ENCODE measurements at regions not wholly inside any gene's neighbourhood (a gene's known extent, or its start where the extent isn't known, plus 50 kb on each side); places are given as distances from the start of the nearest gene placed in this dataset.

DNA sequence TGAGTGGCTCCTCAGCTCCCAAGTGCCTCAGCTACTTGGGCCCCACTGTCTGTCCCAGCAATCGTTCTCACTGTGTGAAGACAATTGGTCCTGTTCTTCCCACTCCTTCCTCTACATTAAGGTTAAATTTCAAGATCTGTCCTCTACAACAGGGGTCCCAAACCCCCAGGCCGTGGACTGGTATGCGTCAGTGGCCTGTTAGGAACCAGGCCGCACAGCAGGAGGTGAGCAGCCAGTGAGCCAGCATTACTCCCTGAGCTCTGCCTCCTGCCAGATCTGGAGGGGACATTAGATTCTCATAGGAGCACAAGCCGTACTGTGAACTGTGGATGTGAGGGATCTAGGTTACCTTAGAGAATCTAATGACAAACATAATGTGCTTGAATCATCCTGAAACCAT is 376.9 kb upstream of the FZD8 start:
- TF ChIP-seq, protein P1, sequence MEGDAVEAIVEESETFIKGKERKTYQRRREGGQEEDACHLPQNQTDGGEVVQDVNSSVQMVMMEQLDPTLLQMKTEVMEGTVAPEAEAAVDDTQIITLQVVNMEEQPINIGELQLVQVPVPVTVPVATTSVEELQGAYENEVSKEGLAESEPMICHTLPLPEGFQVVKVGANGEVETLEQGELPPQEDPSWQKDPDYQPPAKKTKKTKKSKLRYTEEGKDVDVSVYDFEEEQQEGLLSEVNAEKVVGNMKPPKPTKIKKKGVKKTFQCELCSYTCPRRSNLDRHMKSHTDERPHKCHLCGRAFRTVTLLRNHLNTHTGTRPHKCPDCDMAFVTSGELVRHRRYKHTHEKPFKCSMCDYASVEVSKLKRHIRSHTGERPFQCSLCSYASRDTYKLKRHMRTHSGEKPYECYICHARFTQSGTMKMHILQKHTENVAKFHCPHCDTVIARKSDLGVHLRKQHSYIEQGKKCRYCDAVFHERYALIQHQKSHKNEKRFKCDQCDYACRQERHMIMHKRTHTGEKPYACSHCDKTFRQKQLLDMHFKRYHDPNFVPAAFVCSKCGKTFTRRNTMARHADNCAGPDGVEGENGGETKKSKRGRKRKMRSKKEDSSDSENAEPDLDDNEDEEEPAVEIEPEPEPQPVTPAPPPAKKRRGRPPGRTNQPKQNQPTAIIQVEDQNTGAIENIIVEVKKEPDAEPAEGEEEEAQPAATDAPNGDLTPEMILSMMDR (IDR thresholded peaks at IDR 0.05; ENCODE audit: insufficient read depth, low read depth, low read length) = no peak
- TF ChIP-seq EZH2 (IDR thresholded peaks at IDR 0.05; ENCODE audit: insufficient read depth, low read length) = no peak

Measured in astrocyte (in vitro differentiated cells and primary cell).